H9 (cell line): ENCODE measurements at regions not wholly inside any gene's neighbourhood (a gene's known extent, or its start where the extent isn't known, plus 50 kb on each side); places are given as distances from the start of the nearest gene placed in this dataset.
A peak's percentile ranks its signal among the peaks of the same experiment; 100 is the strongest.

ENCODE experiments used
- DNase-seq: peaks from one replicate; pipeline ENCODE4 v3.0.0-alpha.2; 2017
- H2AFZ ChIP-seq: one replicate; pipeline ENCODE4 v1.6.1; 2013; ENCODE audit warnings: mild to moderate bottlenecking, low read length, control low read depth, moderate library complexity
- H2AK5ac ChIP-seq: 2 replicates; pipeline ENCODE4 v1.6.1; 2013; ENCODE audit warnings: low read length, control low read depth, mixed read lengths; ENCODE audit not compliant: insufficient read length
- H2BK120ac ChIP-seq: one replicate; pipeline ENCODE4 v1.6.1; 2013; ENCODE audit warnings: low read depth, mild to moderate bottlenecking, low read length, control low read depth, inconsistent platforms; ENCODE audit not compliant: poor library complexity, severe bottlenecking
- H2BK12ac ChIP-seq: 2 replicates; pipeline ENCODE4 v1.6.1; 2013; ENCODE audit warnings: low read length, control low read depth, mixed read lengths, low read depth; ENCODE audit not compliant: insufficient read length
- H2BK15ac ChIP-seq: 2 replicates; pipeline ENCODE4 v1.6.1; 2013; ENCODE audit warnings: low read depth, low read length, control low read depth
- H2BK20ac ChIP-seq: one replicate; pipeline ENCODE4 v1.6.1; 2013; ENCODE audit warnings: low read depth, mild to moderate bottlenecking, low read length, control low read depth, inconsistent platforms; ENCODE audit not compliant: poor library complexity, severe bottlenecking
- H2BK5ac ChIP-seq: 2 replicates; pipeline ENCODE4 v1.6.1; 2013; ENCODE audit warnings: low read length, control low read depth, mixed read lengths; ENCODE audit not compliant: insufficient read length
- H3K14ac ChIP-seq: 2 replicates; pipeline ENCODE4 v1.6.1; 2013; ENCODE audit warnings: low read length, control low read depth; ENCODE audit not compliant: insufficient read depth
- H3K18ac ChIP-seq: 2 replicates; pipeline ENCODE4 v1.6.1; 2013; ENCODE audit warnings: low read depth, mild to moderate bottlenecking, mixed read lengths, low read length, control low read depth; ENCODE audit not compliant: insufficient read length
- H3K23ac ChIP-seq: 2 replicates; pipeline ENCODE4 v1.6.1; 2013; ENCODE audit warnings: low read length, control low read depth, mixed read lengths, low read depth; ENCODE audit not compliant: insufficient read length
- H3K23me2 ChIP-seq: 2 replicates; pipeline ENCODE4 v1.6.1; 2013; ENCODE audit warnings: low read depth, mild to moderate bottlenecking, mixed read lengths, low read length, control low read depth; ENCODE audit not compliant: insufficient read length, poor library complexity, severe bottlenecking
- H3K27ac ChIP-seq: 2 replicates; pipeline ENCODE4 v1.5.1; 2013; ENCODE audit warnings: low read length, control low read depth, mixed read lengths, low read depth; ENCODE audit not compliant: insufficient read length
- H3K27me3 ChIP-seq: 2 replicates; pipeline ENCODE4 v1.6.1; 2013; ENCODE audit warnings: low read length, control low read depth, inconsistent platforms; ENCODE audit not compliant: insufficient read depth
- H3K4ac ChIP-seq: 2 replicates; pipeline ENCODE4 v1.6.1; 2013; ENCODE audit warnings: low read depth, mild to moderate bottlenecking, control low read depth, inconsistent platforms, low read length, moderate library complexity
- H3K4me1 ChIP-seq: 2 replicates; pipeline ENCODE4 v1.6.1; 2013; ENCODE audit warnings: low read length, control low read depth, inconsistent platforms; ENCODE audit not compliant: insufficient read depth
- H3K4me2 ChIP-seq: 2 replicates; pipeline ENCODE4 v1.6.1; 2013; ENCODE audit warnings: low read length, control low read depth, mixed read lengths; ENCODE audit not compliant: insufficient read length, insufficient read depth
- H3K56ac ChIP-seq: 2 replicates; pipeline ENCODE4 v1.6.1; 2013; ENCODE audit warnings: low read depth, mild to moderate bottlenecking, mixed read lengths, low read length, control low read depth; ENCODE audit not compliant: insufficient read length
- H3K79me1 ChIP-seq: 2 replicates; pipeline ENCODE4 v1.6.1; 2013; ENCODE audit warnings: low read depth, mild to moderate bottlenecking, moderate library complexity, low read length, control low read depth, inconsistent platforms; ENCODE audit not compliant: insufficient read depth, poor library complexity, severe bottlenecking
- H3K79me2 ChIP-seq: 2 replicates; pipeline ENCODE4 v1.6.1; 2013; ENCODE audit warnings: low read length, control low read depth, inconsistent platforms; ENCODE audit not compliant: insufficient read depth
- H3K9ac ChIP-seq: 2 replicates; pipeline ENCODE4 v1.6.1; 2013; ENCODE audit warnings: low read length, control low read depth, mixed read lengths; ENCODE audit not compliant: insufficient read length; ENCODE audit errors: extremely low read depth
- H3K9me3 ChIP-seq: one replicate; pipeline ENCODE4 v1.6.1; 2013; ENCODE audit warnings: low read depth, low read length, inconsistent platforms; ENCODE audit not compliant: control insufficient read depth
- H3T11ph ChIP-seq: one replicate; pipeline ENCODE4 v1.6.1; 2013; ENCODE audit warnings: mild to moderate bottlenecking, low read length, control low read depth, inconsistent platforms
- H4K20me1 ChIP-seq: one replicate; pipeline ENCODE4 v1.6.1; 2013; ENCODE audit not compliant: control insufficient read depth, insufficient read length, insufficient read depth
- H4K5ac ChIP-seq: 2 replicates; pipeline ENCODE4 v1.6.1; 2013; ENCODE audit warnings: low read depth, mild to moderate bottlenecking, mixed read lengths, low read length, control low read depth; ENCODE audit not compliant: insufficient read length
- H4K8ac ChIP-seq: replicated peaks from 2 replicates; pipeline ENCODE4 v1.6.1; 2013; ENCODE audit warnings: low read length, control low read depth, mixed read lengths, low read depth; ENCODE audit not compliant: insufficient read length
- H4K91ac ChIP-seq: 2 replicates; pipeline ENCODE4 v1.6.1; 2013; ENCODE audit warnings: low read depth, mild to moderate bottlenecking, moderate library complexity, mixed read lengths, low read length, control low read depth; ENCODE audit not compliant: insufficient read length
- H3K27ac Mint-ChIP-seq, 3 experiments: 2 replicates in 2 of 3; 3 replicates in 1 of 3; pipeline ENCODE4 v1.8.0; 2020 to 2021; ENCODE audit warnings: mixed read lengths in 3 of 3, mild to moderate bottlenecking in 1 of 3, moderate library complexity in 1 of 3
- H3K27me3 Mint-ChIP-seq: 2 replicates; pipeline ENCODE4 v1.8.0; 2021; ENCODE audit warnings: low read depth, mild to moderate bottlenecking, moderate library complexity, mixed read lengths
- H3K36me3 Mint-ChIP-seq, 3 experiments: 2 replicates in 2 of 3; 3 replicates in 1 of 3; pipeline ENCODE4 v1.8.0; 2020 to 2021; ENCODE audit warnings: low read depth in 3 of 3, mixed read lengths in 3 of 3; ENCODE audit not compliant: insufficient read depth in 1 of 3
- H3K4me1 Mint-ChIP-seq, 2 experiments: 2 replicates each; pipeline ENCODE4 v1.8.0; 2020; ENCODE audit warnings: mixed read lengths in 2 of 2
- H3K4me3 Mint-ChIP-seq, 2 experiments: 2 replicates in 1 of 2; 3 replicates in 1 of 2; pipeline ENCODE4 v1.8.0; 2020 to 2021; ENCODE audit warnings: mild to moderate bottlenecking in 2 of 2, mixed read lengths in 2 of 2, moderate library complexity in 1 of 2
- H3K9me3 Mint-ChIP-seq, 2 experiments: 2 replicates in 1 of 2; 3 replicates in 1 of 2; pipeline ENCODE4 v1.8.0; 2020; ENCODE audit warnings: mild to moderate bottlenecking in 2 of 2, mixed read lengths in 2 of 2, moderate library complexity in 1 of 2
- WGBS: extraction: QIAGEN DNeasy Blood & Tissue Kit; methylation state at CpG from one replicate; pipeline ENCODE4 v1.1.7; 2013; ENCODE audit warnings: missing lambda C conversion rate, low lambda C conversion rate, mixed read lengths; ENCODE audit not compliant: insufficient read length; ENCODE audit errors: extremely low coverage; 5-methylcytosine and 5-hydroxymethylcytosine counted together
- TF ChIP-seq, protein P1 (sequence below): fragments of 200-600 bp; sonication (generic); conservative IDR thresholded peaks from 3 replicates; pipeline ENCODE4 v1.8.0; 2021; ENCODE audit warnings: antibody characterized with exemption, mild to moderate bottlenecking

GRCh38 chr11:112588252-112588694, 327.6 kb upstream of the PLET1 start:
- no peak overlapping the region for H3K9ac ChIP-seq
- no CpG with 5 or more reads among the region's 5 CpGs for WGBS
- H4K91ac ChIP-seq: no peak overlapping the region
- no peak overlapping the region for H3K4ac ChIP-seq
- no peak overlapping the region for H4K5ac ChIP-seq
- no peak overlapping the region; a peak in 1 of 7 replicates for H3K27ac Mint-ChIP-seq
- no peak overlapping the region; a peak in 1 of 5 replicates for H3K4me3 Mint-ChIP-seq
- H3K4me1 Mint-ChIP-seq: peaks cover 37 to 41% of the 10 kb centered on the region in 2 experiments
- H2BK12ac ChIP-seq: no peak overlapping the region
- H3K79me2 ChIP-seq: no peaks in the 10 kb centered on the region
- no peak overlapping the region for H2BK120ac ChIP-seq
- H3K56ac ChIP-seq: no peak overlapping the region
- no peak overlapping the region for H3K23ac ChIP-seq
- no peaks in the 10 kb centered on the region; a peak in 1 of 5 replicates for H3K9me3 Mint-ChIP-seq
- H3K27me3 Mint-ChIP-seq: no peaks in the 10 kb centered on the region; the same call in 1 of the 2 replicates
- no peak overlapping the region for H2BK20ac ChIP-seq
- no peaks in the 10 kb centered on the region for H4K20me1 ChIP-seq
- no peak overlapping the region for H3K18ac ChIP-seq
- no peak overlapping the region for H3K14ac ChIP-seq
- H3K27me3 ChIP-seq: no peaks in the 10 kb centered on the region
- TF ChIP-seq, protein P1, sequence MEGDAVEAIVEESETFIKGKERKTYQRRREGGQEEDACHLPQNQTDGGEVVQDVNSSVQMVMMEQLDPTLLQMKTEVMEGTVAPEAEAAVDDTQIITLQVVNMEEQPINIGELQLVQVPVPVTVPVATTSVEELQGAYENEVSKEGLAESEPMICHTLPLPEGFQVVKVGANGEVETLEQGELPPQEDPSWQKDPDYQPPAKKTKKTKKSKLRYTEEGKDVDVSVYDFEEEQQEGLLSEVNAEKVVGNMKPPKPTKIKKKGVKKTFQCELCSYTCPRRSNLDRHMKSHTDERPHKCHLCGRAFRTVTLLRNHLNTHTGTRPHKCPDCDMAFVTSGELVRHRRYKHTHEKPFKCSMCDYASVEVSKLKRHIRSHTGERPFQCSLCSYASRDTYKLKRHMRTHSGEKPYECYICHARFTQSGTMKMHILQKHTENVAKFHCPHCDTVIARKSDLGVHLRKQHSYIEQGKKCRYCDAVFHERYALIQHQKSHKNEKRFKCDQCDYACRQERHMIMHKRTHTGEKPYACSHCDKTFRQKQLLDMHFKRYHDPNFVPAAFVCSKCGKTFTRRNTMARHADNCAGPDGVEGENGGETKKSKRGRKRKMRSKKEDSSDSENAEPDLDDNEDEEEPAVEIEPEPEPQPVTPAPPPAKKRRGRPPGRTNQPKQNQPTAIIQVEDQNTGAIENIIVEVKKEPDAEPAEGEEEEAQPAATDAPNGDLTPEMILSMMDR: peak; percentile 85
- no peak overlapping the region for H3K4me2 ChIP-seq
- no peak overlapping the region for H2BK15ac ChIP-seq
- no peaks in the 10 kb centered on the region for H3K79me1 ChIP-seq
- H3T11ph ChIP-seq: no peak overlapping the region
- H3K36me3 Mint-ChIP-seq: no peaks in the 10 kb centered on the region; a peak in 1 of 7 replicates
- no peaks in the 10 kb centered on the region for H3K9me3 ChIP-seq
- H3K27ac ChIP-seq: no peak overlapping the region
- H3K4me1 ChIP-seq: peaks cover 3% of the 10 kb centered on the region
- H2BK5ac ChIP-seq: no peak overlapping the region
- DNase-seq: peak; percentile 67
- H4K8ac ChIP-seq: no peak overlapping the region
- H2AK5ac ChIP-seq: no peak overlapping the region
- peak overlapping the region; percentile 87 for H2AFZ ChIP-seq
- H3K23me2 ChIP-seq: no peaks in the 10 kb centered on the region
